Activated naive CD4-positive, alpha-beta T cell treated with anti-CD3 and anti-CD28 coated beads, Interleukin-2, amount 50 U/mL, for 72 hours (primary cell): ENCODE measurements at regions not wholly inside any gene's neighbourhood (a gene's known extent, or its start where the extent isn't known, plus 50 kb on each side); places are given as distances from the start of the nearest gene placed in this dataset.

Source experiments
- ATAC-seq, 2 donors: fragments of 150-1000 bp; cut with Tn5 transposase; 2 replicates each; pipeline ENCODE4 v1.10.0; 2021; ENCODE audit warnings: mild to moderate bottlenecking in 2 of 2, moderate library complexity in 2 of 2
- DNase-seq, 2 donors: peaks; one replicate each; pipeline ENCODE4 v3.0.0; 2021 to 2022; ENCODE audit warnings: low spot score in 2 of 2
- H3K27ac Mint-ChIP-seq, 2 donors: one replicate each; pipeline ENCODE4 v1.8.0; 2022; ENCODE audit warnings: mild to moderate bottlenecking in 2 of 2, mixed read lengths in 2 of 2
- H3K36me3 Mint-ChIP-seq, 2 donors: one replicate each; pipeline ENCODE4 v1.8.0; 2022; ENCODE audit warnings: mixed read lengths in 2 of 2
- H3K9me3 Mint-ChIP-seq, 2 donors: one replicate each; pipeline ENCODE4 v1.8.0; 2022; ENCODE audit warnings: mixed read lengths in 2 of 2

GRCh38 chr9:108545436-108545835, 310.4 kb downstream of the ACTL7B start:
- no peak overlapping the region for H3K27ac Mint-ChIP-seq
- no peaks in the 10 kb centered on the region for H3K36me3 Mint-ChIP-seq
- ATAC-seq (no peak), DNase-seq (no peak)
- no peaks in the 10 kb centered on the region for H3K9me3 Mint-ChIP-seq

DNA sequence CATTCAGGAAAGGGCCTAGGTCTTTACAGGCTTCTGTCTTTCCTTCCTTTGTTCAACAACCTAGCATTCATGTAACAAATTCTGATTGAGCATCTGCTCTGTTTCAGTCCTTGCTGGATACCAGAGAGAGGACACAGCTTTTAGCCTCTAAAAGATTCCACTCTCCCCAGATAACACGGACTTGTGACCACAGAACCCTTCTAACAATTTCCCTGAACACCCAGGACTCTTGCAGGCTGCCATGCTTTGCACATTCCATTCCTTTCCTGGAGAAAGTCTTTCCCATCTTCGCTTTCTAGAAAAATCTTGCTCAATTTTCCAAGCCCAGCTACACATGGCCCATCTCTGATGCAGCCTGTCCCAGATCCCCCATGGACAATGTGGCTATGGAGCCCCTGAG, 310.9 kb downstream of the ACTL7B start:
- Mint-ChIP-seq H3K9me3 (no peaks in the 10 kb centered on the region), H3K27ac (no peak overlapping the region), H3K36me3 (peaks cover 0 to under 1% of the 10 kb centered on the region in 2 donors)
- ATAC-seq = no peak
- DNase-seq = no peak

DNA sequence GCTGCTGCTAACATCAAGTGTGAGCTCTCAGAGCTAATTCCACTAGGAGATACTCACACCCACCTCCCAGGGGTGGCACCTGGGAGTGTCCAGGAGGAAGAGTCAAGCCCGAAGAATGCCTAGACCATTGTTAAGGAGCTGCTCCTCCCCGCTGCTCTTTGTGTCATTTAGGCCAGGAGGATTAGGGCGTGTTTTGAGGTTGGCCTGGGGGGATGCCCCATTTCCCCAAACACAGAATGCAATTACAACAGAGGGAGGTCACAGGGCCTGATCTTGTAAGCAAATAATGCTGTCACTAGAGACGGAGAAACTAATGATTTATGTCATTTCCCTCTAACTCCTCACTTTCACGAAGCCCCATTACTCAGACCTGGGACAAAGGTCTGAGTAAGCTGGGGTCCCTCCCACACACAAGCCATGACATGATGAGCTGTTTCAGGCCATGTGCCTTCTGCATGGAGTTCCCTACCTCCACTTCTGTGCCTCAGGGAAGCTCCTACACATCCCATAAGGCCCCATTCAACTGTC, 312.5 kb downstream of the ACTL7B start:
- H3K36me3 Mint-ChIP-seq = peaks cover 0 to 4% of the 10 kb centered on the region in 2 donors
- peaks cover 5 to 6% of the 10 kb centered on the region in 2 donors for H3K9me3 Mint-ChIP-seq
- H3K27ac Mint-ChIP-seq = no peak overlapping the region
- ATAC-seq (no peak), DNase-seq (no peak)

GRCh38 chr9:108537756-108538155, 318.0 kb downstream of the ACTL7B start:
- DNase-seq (no peak), ATAC-seq (no peak)
- Mint-ChIP-seq H3K9me3 (peaks cover 11 to 12% of the 10 kb centered on the region in 2 donors), H3K36me3 (peaks cover 0 to 4% of the 10 kb centered on the region in 2 donors), H3K27ac (no peak overlapping the region)

- Mint-ChIP-seq H3K36me3 (peaks cover 0 to 4% of the 10 kb centered on the region in 2 donors), H3K9me3 (peaks cover 11 to 12% of the 10 kb centered on the region in 2 donors), H3K27ac (no peak overlapping the region)
- ATAC-seq (no peak), DNase-seq (no peak)
These were observed 318.8 kb downstream of the ACTL7B start for GRCh38 chr9:108536836-108537601.

DNA sequence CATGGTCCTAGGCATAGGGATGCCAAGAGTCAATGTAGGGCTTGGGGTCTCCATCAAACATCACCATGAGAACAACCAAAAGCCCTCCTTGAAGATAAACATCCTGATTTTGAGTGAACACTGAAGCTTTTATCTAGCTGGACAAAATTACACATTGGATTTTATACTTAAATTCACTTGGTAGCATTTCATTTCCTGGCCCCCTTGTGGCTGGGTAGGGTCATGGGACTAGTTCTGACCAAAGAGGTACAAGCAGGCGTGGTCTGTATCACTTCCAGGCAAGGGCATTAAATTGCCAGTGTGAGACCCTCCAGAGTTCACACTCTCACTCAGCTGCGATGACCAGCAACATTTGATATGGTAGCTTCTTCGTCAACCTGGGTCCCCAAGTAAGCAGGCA, 320.3 kb downstream of the ACTL7B start:
- DNase-seq (peak in 1 of 2 donors; percentile 3), ATAC-seq (no peak)
- Mint-ChIP-seq H3K27ac (no peak overlapping the region), H3K36me3 (peaks cover 0 to 4% of the 10 kb centered on the region in 2 donors), H3K9me3 (peaks cover 12 to 15% of the 10 kb centered on the region in 2 donors)

DNA sequence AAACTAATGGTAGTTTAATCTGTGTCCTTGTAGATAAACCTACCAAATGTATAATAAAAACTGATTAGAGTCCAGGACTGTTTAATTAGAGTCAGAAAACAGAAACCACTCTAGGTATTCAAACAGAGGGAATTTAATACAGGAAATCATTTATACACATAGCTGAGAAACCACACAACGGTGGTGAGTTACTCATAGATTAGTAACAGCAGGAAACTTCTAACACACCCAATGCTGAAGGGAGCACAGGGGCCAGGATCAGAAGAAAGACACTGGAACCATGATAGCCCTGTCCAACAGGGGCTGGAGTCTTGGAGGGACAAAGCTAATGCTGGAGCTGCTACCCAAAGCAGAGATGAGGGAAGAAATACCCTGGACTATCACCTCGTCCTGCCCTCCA, 321.0 kb downstream of the ACTL7B start:
- ATAC-seq = no peak
- DNase-seq = no peak
- Mint-ChIP-seq H3K36me3 (peaks cover 0 to 2% of the 10 kb centered on the region in 2 donors), H3K27ac (no peak overlapping the region), H3K9me3 (peaks cover 12 to 15% of the 10 kb centered on the region in 2 donors)

DNA sequence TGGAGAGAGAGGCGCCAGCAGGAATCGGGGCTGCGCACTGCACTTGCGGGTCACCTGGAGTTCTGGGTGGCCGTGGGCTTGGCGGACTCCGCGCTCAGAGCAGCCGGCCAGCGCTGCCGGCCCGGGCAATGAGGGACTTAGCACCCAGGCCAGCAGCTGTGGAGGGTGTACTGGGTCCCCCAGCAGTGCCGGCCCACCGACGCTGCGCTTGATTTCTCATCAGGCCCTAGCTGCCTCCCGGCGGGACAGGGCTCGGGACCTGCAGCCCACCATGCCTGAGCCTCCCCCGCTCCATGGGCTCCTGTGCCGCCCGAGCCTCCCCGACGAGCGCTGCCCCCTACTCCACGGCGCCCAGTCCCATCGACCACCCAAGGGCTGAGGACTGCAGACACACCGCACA, 325.6 kb downstream of the ACTL7B start:
- Mint-ChIP-seq H3K27ac (no peak overlapping the region), H3K9me3 (peaks cover 9 to 15% of the 10 kb centered on the region in 2 donors), H3K36me3 (no peaks in the 10 kb centered on the region)
- no peak for ATAC-seq
- no peak for DNase-seq

GRCh38 chr9:108528231-108528630, 327.6 kb downstream of the ACTL7B start:
- H3K27ac Mint-ChIP-seq = no peak overlapping the region
- H3K36me3 Mint-ChIP-seq = no peaks in the 10 kb centered on the region

GRCh38 chr9:108526518-108526917, 329.3 kb downstream of the ACTL7B start:
- Mint-ChIP-seq H3K36me3 (no peaks in the 10 kb centered on the region), H3K9me3 (peaks cover 6 to 9% of the 10 kb centered on the region in 2 donors), H3K27ac (no peak overlapping the region)
- DNase-seq = no peak
- ATAC-seq = no peak

More at GRCh38 chr9:108528231-108528630, 327.6 kb downstream of the ACTL7B start:
- peaks cover 6 to 9% of the 10 kb centered on the region in 2 donors for H3K9me3 Mint-ChIP-seq
- no peak for DNase-seq
- ATAC-seq = no peak

GRCh38 chr9:108525186-108525585, 330.6 kb downstream of the ACTL7B start:
- DNase-seq = no peak
- no peak for ATAC-seq
- no peaks in the 10 kb centered on the region for H3K36me3 Mint-ChIP-seq
- H3K27ac Mint-ChIP-seq = no peak overlapping the region
- H3K9me3 Mint-ChIP-seq = peaks cover 5 to 10% of the 10 kb centered on the region in 2 donors

- no peak for ATAC-seq
- no peak overlapping the region for H3K27ac Mint-ChIP-seq
- no peak for DNase-seq
- H3K9me3 Mint-ChIP-seq = peaks cover 0 to 4% of the 10 kb centered on the region in 2 donors
- no peaks in the 10 kb centered on the region for H3K36me3 Mint-ChIP-seq
These were observed 334.7 kb downstream of the ACTL7B start for GRCh38 chr9:108521063-108521590.

DNA sequence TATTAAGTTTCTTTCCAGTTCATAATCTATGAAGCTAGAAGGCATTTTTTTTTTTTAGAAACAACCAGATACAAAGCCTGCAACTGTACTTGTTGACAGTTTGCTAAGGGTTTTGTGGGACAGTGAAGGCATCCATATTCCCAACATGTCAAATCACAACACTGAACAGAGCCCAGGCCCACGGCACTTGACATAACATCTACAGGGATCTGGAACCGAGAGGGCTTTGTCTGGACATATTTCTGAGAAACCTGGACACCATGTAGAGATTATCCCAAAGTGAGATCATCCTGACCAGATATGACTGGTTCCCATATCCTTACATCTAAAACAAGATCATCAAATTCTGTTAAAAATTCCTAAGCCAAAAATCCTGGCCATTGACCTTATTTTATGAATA, 336.3 kb downstream of the ACTL7B start:
- Mint-ChIP-seq H3K9me3 (peaks cover 3 to 4% of the 10 kb centered on the region in 2 donors), H3K27ac (no peak overlapping the region), H3K36me3 (no peaks in the 10 kb centered on the region)
- DNase-seq = no peak
- ATAC-seq = no peak

- Mint-ChIP-seq H3K36me3 (no peaks in the 10 kb centered on the region), H3K27ac (no peak overlapping the region), H3K9me3 (peaks cover 3 to 4% of the 10 kb centered on the region in 2 donors)
- DNase-seq (no peak), ATAC-seq (no peak)
These were observed 338.0 kb downstream of the ACTL7B start for GRCh38 chr9:108517651-108518365.

- ATAC-seq (no peak), DNase-seq (no peak)
- Mint-ChIP-seq H3K9me3 (peaks cover 3 to 12% of the 10 kb centered on the region in 2 donors), H3K36me3 (no peaks in the 10 kb centered on the region), H3K27ac (no peak overlapping the region)
These were observed 339.4 kb downstream of the ACTL7B start for GRCh38 chr9:108516391-108516790.

GRCh38 chr9:108515856-108516255, 339.9 kb downstream of the ACTL7B start:
- no peak for ATAC-seq
- DNase-seq = no peak
- peaks cover 0 to 12% of the 10 kb centered on the region in 2 donors for H3K9me3 Mint-ChIP-seq
- no peak overlapping the region for H3K27ac Mint-ChIP-seq
- no peaks in the 10 kb centered on the region for H3K36me3 Mint-ChIP-seq
